IMR-90 (cell line): ENCODE measurements at regions not wholly inside any gene's neighbourhood (a gene's known extent, or its start where the extent isn't known, plus 50 kb on each side); places are given as distances from the start of the nearest gene placed in this dataset.

ENCODE experiments used
- ATAC-seq: fragments of 200-7000 bp; cut with Tn5 transposase; 2 replicates; pipeline ENCODE4 v1.9.1; 2020; ENCODE audit warnings: low read depth, mild to moderate bottlenecking, moderate library complexity
- BruUV-seq: library from RNA; stranded (reverse); fragments of 400-500 nt; replicated peaks from 2 replicates; lab custom pipeline; 2021; lab: Mats Ljungman, UMichigan
- CTCF ChIA-PET: fragments of 300-600 bp; formaldehyde crosslinking; extraction: SDS; loops from one replicate; lab custom pipeline; 2021; ENCODE audit warnings: antibody characterized with exemption; lab: Yijun Ruan, JAX
- POLR2A ChIA-PET: fragments of 300-600 bp; sonication (Branson Sonifier 250); formaldehyde crosslinking; loops from one replicate; lab custom pipeline; 2022; ENCODE audit warnings: antibody characterized with exemption; ENCODE audit not compliant: unreplicated experiment; lab: Charles Lee
- DNase-seq: peaks from one replicate; pipeline ENCODE4 v3.0.0; 2013
- H2AFZ ChIP-seq: replicated peaks from 2 replicates; pipeline ENCODE3; 2013; ENCODE audit warnings: low read length, mild to moderate bottlenecking; ENCODE audit not compliant: poor library complexity
- H2AK5ac ChIP-seq: 2 replicates; pipeline ENCODE4 v1.6.1; 2013; ENCODE audit warnings: low read depth, low read length, inconsistent platforms
- H2AK9ac ChIP-seq: replicated peaks from 2 replicates; pipeline ENCODE3; 2013; ENCODE audit warnings: mild to moderate bottlenecking, low read depth, low read length, moderate library complexity; ENCODE audit not compliant: poor library complexity
- H2BK120ac ChIP-seq: 2 replicates; pipeline ENCODE4 v1.6.1; 2013; ENCODE audit warnings: low read depth, low read length, inconsistent platforms
- H2BK15ac ChIP-seq: 3 replicates; pipeline ENCODE4 v1.6.1; 2013; ENCODE audit warnings: low read depth, low read length, inconsistent platforms
- H2BK20ac ChIP-seq: 2 replicates; pipeline ENCODE4 v1.6.1; 2013; ENCODE audit warnings: low read depth, mild to moderate bottlenecking, inconsistent platforms, low read length, moderate library complexity
- H2BK5ac ChIP-seq: 2 replicates; pipeline ENCODE4 v1.6.1; 2013; ENCODE audit warnings: mild to moderate bottlenecking, low read depth, low read length, inconsistent platforms; ENCODE audit not compliant: poor library complexity, severe bottlenecking
- H3K14ac ChIP-seq: replicated peaks from 2 replicates; pipeline ENCODE4 v1.6.1; 2013; ENCODE audit warnings: low read depth, low read length, inconsistent platforms
- H3K18ac ChIP-seq: 2 replicates; pipeline ENCODE4 v1.6.1; 2013; ENCODE audit warnings: low read depth, low read length, control low read depth
- H3K23ac ChIP-seq: 2 replicates; pipeline ENCODE4 v1.6.1; 2013; ENCODE audit warnings: low read depth, low read length, inconsistent platforms
- H3K27ac ChIP-seq: 2 replicates; pipeline ENCODE4 v1.5.1; 2013; ENCODE audit warnings: mild to moderate bottlenecking, control low read depth, low read length; ENCODE audit not compliant: insufficient read depth
- H3K27me3 ChIP-seq: 2 replicates; pipeline ENCODE4 v1.6.1; 2013; ENCODE audit warnings: low read length; ENCODE audit not compliant: control insufficient read depth, insufficient read depth
- H3K36me3 ChIP-seq: 2 replicates; pipeline ENCODE4 v1.6.1; 2013; ENCODE audit warnings: low read length, mixed read lengths; ENCODE audit not compliant: control insufficient read depth, insufficient read depth
- H3K4ac ChIP-seq: 2 replicates; pipeline ENCODE4 v1.6.1; 2013; ENCODE audit warnings: low read depth, low read length, inconsistent platforms
- H3K4me1 ChIP-seq: 2 replicates; pipeline ENCODE4 v1.6.1; 2013; ENCODE audit warnings: low read length, mixed read lengths; ENCODE audit not compliant: control insufficient read depth, insufficient read depth
- H3K4me2 ChIP-seq: 2 replicates; pipeline ENCODE4 v1.6.1; 2013; ENCODE audit warnings: low read depth, mild to moderate bottlenecking, control low read depth, low read length, moderate library complexity
- H3K4me3 ChIP-seq: 2 replicates; pipeline ENCODE4 v1.5.1; 2013; ENCODE audit warnings: low read depth, mild to moderate bottlenecking, control low read depth, low read length, moderate library complexity; ENCODE audit not compliant: insufficient read depth
- H3K56ac ChIP-seq: 2 replicates; pipeline ENCODE4 v1.6.1; 2013; ENCODE audit warnings: low read length, inconsistent platforms; ENCODE audit not compliant: insufficient read depth; ENCODE audit errors: extremely low read depth
- H3K79me1 ChIP-seq, 2 experiments: 2 replicates each; pipeline ENCODE4 v1.6.1; 2013; ENCODE audit warnings: low read length in 2 of 2, inconsistent platforms in 1 of 2, low read depth in 1 of 2
- H3K9ac ChIP-seq: 2 replicates; pipeline ENCODE4 v1.6.1; 2013; ENCODE audit warnings: low read depth, low read length, control low read depth
- H3K9me1 ChIP-seq: 2 replicates; pipeline ENCODE4 v1.6.1; 2013; ENCODE audit warnings: low read length, inconsistent platforms; ENCODE audit not compliant: insufficient read depth
- H3K9me3 ChIP-seq: 2 replicates; pipeline ENCODE4 v1.6.1; 2013; ENCODE audit warnings: low read length; ENCODE audit not compliant: control insufficient read depth, insufficient read depth
- H4K20me1 ChIP-seq: 2 replicates; pipeline ENCODE4 v1.6.1; 2013; ENCODE audit warnings: low read length, inconsistent platforms; ENCODE audit not compliant: insufficient read depth
- H4K5ac ChIP-seq: 2 replicates; pipeline ENCODE4 v1.6.1; 2013; ENCODE audit warnings: mild to moderate bottlenecking, low read depth, low read length, control low read depth
- H4K8ac ChIP-seq, 2 experiments: 2 replicates each; pipeline ENCODE4 v1.6.1; 2013; ENCODE audit warnings: low read depth in 2 of 2, low read length in 2 of 2, control low read depth in 1 of 2, inconsistent platforms in 1 of 2
- H4K91ac ChIP-seq: 2 replicates; pipeline ENCODE4 v1.6.1; 2013; ENCODE audit warnings: low read depth, low read length, inconsistent platforms; ENCODE audit not compliant: insufficient read depth
- CHD1 ChIP-seq: IDR thresholded peaks from 2 replicates; pipeline ENCODE4 v1.6.1; 2012; ENCODE audit warnings: low read depth, low read length, improper control_type of control experiment
- MAFK ChIP-seq: IDR thresholded peaks from 2 replicates; pipeline ENCODE4 v1.6.1; 2012; ENCODE audit warnings: low read depth, low read length, improper control_type of control experiment
- MAZ ChIP-seq: IDR thresholded peaks from 2 replicates; pipeline ENCODE4 v1.6.1; 2012; ENCODE audit warnings: low read depth, mild to moderate bottlenecking, low read length, improper control_type of control experiment, moderate library complexity, borderline replicate concordance
- MXI1 ChIP-seq: IDR thresholded peaks from 2 replicates; pipeline ENCODE4 v1.6.1; 2012; ENCODE audit warnings: low read depth, mild to moderate bottlenecking, low read length, moderate library complexity, borderline replicate concordance
- RAD21 ChIP-seq: IDR thresholded peaks from 2 replicates; pipeline ENCODE4 v1.6.1; 2012; ENCODE audit warnings: low read length, improper control_type of control experiment
- WGBS, 2 experiments: methylation state at CpG; one replicate each; pipeline versions ENCODE4 v1.1.5 to v1.1.7; 2013; ENCODE audit warnings: missing lambda C conversion rate in 2 of 2; ENCODE audit not compliant: insufficient read length in 1 of 2; ENCODE audit errors: extremely low coverage in 2 of 2; 5-methylcytosine and 5-hydroxymethylcytosine counted together
- dilution Hi-C: fragments of 300-500 bp; cut with HindIII; formaldehyde crosslinking; loops from one replicate; pipeline ENCODE4 v1.14.3; 2018; ENCODE audit warnings: low sequenced_read_pairs; ENCODE audit not compliant: unreplicated experiment
- in situ Hi-C: fragments of 300-500 bp; cut with MboI; formaldehyde crosslinking; loops from 3 replicates; pipeline ENCODE4 v1.14.3; 2019; ENCODE audit warnings: low sequenced_read_pairs, inconsistent platforms, mixed read lengths
- intact Hi-C: fragments of 100-400 bp; cut with micrococcal nuclease; formaldehyde crosslinking; loops from 2 replicates; pipeline ENCODE4 v1.10.0; 2022

- no peak overlapping the region for H4K5ac ChIP-seq
- ChIA-PET POLR2A (no interaction called here), CTCF (no interaction called here)
- no peak overlapping the region for H3K56ac ChIP-seq
- no peak overlapping the region for H2BK5ac ChIP-seq
- no peak overlapping the region for H3K9ac ChIP-seq
- H3K4me3 ChIP-seq = no peak overlapping the region
- no peak overlapping the region for H3K27ac ChIP-seq
- no peak overlapping the region for H2AK9ac ChIP-seq
- H3K23ac ChIP-seq = no peak overlapping the region
- H3K18ac ChIP-seq = no peak overlapping the region
- no peak overlapping the region for H4K91ac ChIP-seq
- in situ Hi-C loops (no loop called here), intact Hi-C loops (no loop called here), dilution Hi-C loops (no loop called here)
- H2BK15ac ChIP-seq = no peak overlapping the region
- BruUV-seq = no TSS peak
- no peak overlapping the region for H3K14ac ChIP-seq
- no peaks in the 10 kb centered on the region for H4K20me1 ChIP-seq
- no peak overlapping the region for H2AFZ ChIP-seq
- no peaks in the 10 kb centered on the region for H3K9me1 ChIP-seq
- H3K4me1 ChIP-seq = no peaks in the 10 kb centered on the region
- no peak overlapping the region for H4K8ac ChIP-seq
- TF ChIP-seq MAZ (no peak), CHD1 (no peak), MXI1 (no peak), MAFK (no peak), RAD21 (no peak)
- WGBS, 2 experiments = 39% methylated on average over 2 of the region's 3 CpGs; no CpG with 5 or more reads in 1 of the 2 experiments
- H2BK120ac ChIP-seq = no peak overlapping the region
- H3K4me2 ChIP-seq = no peak overlapping the region
- no peak overlapping the region for H3K4ac ChIP-seq
- no peaks in the 10 kb centered on the region for H3K9me3 ChIP-seq
- no peak overlapping the region for H2BK20ac ChIP-seq
- no peaks in the 10 kb centered on the region for H3K36me3 ChIP-seq
- H3K79me1 ChIP-seq = no peaks in the 10 kb centered on the region
- DNase-seq (no peak), ATAC-seq (no peak)
- no peak overlapping the region for H2AK5ac ChIP-seq
- peaks cover 18% of the 10 kb centered on the region for H3K27me3 ChIP-seq
Measured at GRCh38 chr3:186464424-186465093, 79.6 kb downstream of the CRYGS start.
